Dedifferentiated amniotic fluid mesenchymal stem cell (primary cell): ENCODE measurements at regions not wholly inside any gene's neighbourhood (a gene's known extent, or its start where the extent isn't known, plus 50 kb on each side); places are given as distances from the start of the nearest gene placed in this dataset.

Experiments
- DNase-seq: peaks from one replicate; pipeline ENCODE4 v3.0.0-alpha.2; 2016; ENCODE audit errors: extremely low spot score

GRCh38 chr2:122867941-122868340 is 1112.5 kb downstream of the TSN start:
- DNase-seq: no peak

GRCh38 chr2:122868646-122869275 is 1113.3 kb downstream of the TSN start:
- DNase-seq: no peak

- DNase-seq: no peak
Measured at GRCh38 chr2:122873951-122874350, 1118.5 kb downstream of the TSN start.

GRCh38 chr2:122875091-122875865 is 1119.8 kb downstream of the TSN start:
- DNase-seq: no peak

- DNase-seq: no peak
Measured at GRCh38 chr2:122883849-122884248, 1128.4 kb downstream of the TSN start.

- DNase-seq: no peak
Measured at GRCh38 chr2:122884889-122885288, 1129.4 kb downstream of the TSN start.

- no peak for DNase-seq
Measured at GRCh38 chr2:122885436-122885835, 1130.0 kb downstream of the TSN start.

GRCh38 chr2:122886479-122887145 is 1131.2 kb downstream of the TSN start:
- DNase-seq: no peak

- DNase-seq: no peak
Measured at GRCh38 chr2:122899614-122900013, 1125.5 kb upstream of the CNTNAP5 start.

- DNase-seq: no peak
Measured at GRCh38 chr2:122905431-122905830, 1119.7 kb upstream of the CNTNAP5 start.

GRCh38 chr2:122908159-122908558 is 1116.9 kb upstream of the CNTNAP5 start:
- DNase-seq: no peak

- no peak for DNase-seq
Measured at GRCh38 chr2:122927197-122927596, 1097.9 kb upstream of the CNTNAP5 start.

- no peak for DNase-seq
Measured at GRCh38 chr2:122927710-122928557, 1097.2 kb upstream of the CNTNAP5 start.

- DNase-seq: no peak
Measured at GRCh38 chr2:122929347-122929746, 1095.7 kb upstream of the CNTNAP5 start.

GRCh38 chr2:122935506-122935905 is 1089.6 kb upstream of the CNTNAP5 start:
- DNase-seq: no peak

GRCh38 chr2:122939796-122940195 is 1085.3 kb upstream of the CNTNAP5 start:
- DNase-seq: no peak

- DNase-seq: no peak
Measured at GRCh38 chr2:122949523-122949922, 1075.6 kb upstream of the CNTNAP5 start.

GRCh38 chr2:122955776-122956175 is 1069.3 kb upstream of the CNTNAP5 start:
- no peak for DNase-seq

- no peak for DNase-seq
Measured at GRCh38 chr2:122960759-122961641, 1064.1 kb upstream of the CNTNAP5 start.

GRCh38 chr2:122966461-122966860 is 1058.6 kb upstream of the CNTNAP5 start:
- DNase-seq: no peak

GRCh38 chr2:122977580-122977979 is 1047.5 kb upstream of the CNTNAP5 start:
- no peak for DNase-seq
